COLO829 (cell line): ENCODE measurements at regions not wholly inside any gene's neighbourhood (a gene's known extent, or its start where the extent isn't known, plus 50 kb on each side); places are given as distances from the start of the nearest gene placed in this dataset.
"Not testable (repeated sequence)": the region's sequence is repeated elsewhere in the genome, so short reads cannot be mapped to it uniquely, and the experiment has no call there.

ENCODE experiments used
- DNase-seq: peaks from one replicate; pipeline ENCODE4 v3.0.0; 2012; ENCODE audit warnings: low spot score

DNA sequence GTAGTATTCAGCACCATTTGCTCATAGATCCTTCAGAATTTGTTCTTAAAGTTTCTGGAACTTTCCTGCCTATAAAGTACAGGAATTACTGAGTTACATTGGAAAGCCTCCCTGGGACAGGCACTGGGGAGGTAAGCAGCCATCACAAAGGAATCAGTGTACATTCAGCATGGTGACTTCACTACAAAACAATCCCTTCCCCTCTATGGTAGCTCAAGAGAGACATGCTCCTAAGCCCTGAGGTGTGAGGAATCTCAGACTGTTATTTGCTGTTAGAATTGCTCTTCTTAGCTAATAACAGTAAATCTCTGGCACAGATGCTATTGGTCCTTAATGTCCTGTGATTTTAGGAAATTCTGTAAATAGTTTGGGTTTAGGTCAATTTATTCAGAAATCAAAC lies 1898.0 kb upstream of the PCDH7 start:
- no peak for DNase-seq

DNA sequence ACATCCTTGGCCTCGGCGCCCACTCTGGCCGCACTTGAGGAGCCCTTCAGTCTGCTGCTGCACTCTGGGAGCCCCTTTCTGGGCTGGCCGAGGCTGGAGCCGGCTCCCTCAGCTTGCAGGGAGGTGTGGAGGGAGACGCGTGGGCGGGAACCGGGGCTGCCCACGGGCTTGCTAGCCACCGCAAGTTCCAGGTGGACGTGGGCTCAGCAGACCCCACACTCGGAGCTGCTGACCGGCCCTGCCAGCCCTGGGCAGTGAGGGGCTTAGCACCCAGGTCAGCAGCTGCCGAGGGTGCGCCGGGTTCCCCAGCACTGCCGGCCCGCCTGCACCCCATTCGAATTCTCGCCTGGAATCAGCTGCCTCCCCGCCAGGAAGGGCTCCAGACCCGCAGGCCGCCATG lies 1892.3 kb upstream of the PCDH7 start:
- DNase-seq = no peak

DNA sequence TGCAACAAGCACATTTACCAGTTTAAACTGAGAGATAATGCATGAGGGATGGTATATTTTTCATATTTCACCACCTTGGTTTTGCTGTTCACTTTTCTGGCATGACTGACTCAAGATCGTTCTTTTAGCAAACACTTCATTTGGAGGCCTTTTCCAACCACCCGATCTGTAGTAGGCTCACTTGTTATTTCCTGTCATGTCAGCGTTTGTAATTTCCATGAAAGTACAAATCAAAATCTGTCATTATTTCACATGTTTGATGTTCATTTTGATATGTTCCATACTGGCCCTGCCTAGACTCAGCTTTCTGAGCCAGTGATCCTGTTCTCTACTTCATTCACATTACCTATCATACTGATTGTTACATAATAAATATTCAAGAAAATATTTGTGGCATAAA lies 1888.3 kb upstream of the PCDH7 start:
- no peak for DNase-seq

GRCh38 chr4:28832444-28832843 lies 1887.7 kb upstream of the PCDH7 start:
- no peak for DNase-seq

DNA sequence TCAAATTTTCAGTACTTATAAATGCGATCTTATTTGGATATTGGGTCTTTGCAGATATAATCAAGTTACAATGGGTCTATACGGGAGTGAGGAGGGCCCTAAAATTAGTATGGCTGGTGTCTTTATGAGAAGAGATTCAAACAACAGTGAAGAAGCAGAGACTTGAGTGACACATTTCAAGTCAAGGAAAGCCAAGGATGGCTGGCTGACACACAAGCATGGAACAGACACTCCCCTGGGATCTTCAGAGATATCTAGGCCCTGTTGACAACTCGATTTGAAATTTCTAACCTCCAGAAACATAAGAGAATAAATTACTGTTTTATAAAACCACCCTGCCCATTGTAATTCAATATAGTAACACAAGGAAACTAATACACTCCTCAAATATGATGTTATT lies 1886.0 kb upstream of the PCDH7 start:
- no peak for DNase-seq

GRCh38 chr4:28835501-28835900 lies 1884.7 kb upstream of the PCDH7 start:
- DNase-seq = no peak

DNA sequence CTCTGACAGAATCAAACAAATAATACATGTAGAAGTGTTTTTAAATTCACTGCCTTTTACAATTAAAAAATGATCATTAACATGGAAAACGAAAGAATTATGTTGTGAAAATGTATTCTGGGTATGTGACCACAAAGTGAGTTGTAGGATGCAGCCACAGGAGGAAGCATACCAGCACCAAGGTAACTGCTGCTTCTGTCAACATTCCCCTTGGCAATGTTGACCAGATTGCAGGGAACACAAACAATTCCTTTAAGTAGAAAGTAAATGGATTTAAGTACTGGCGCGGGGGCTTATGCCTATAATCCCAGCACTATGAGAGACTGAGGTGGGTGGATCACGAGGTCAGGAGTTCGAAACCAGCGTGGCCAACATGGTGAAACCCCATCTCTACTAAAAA lies 1877.9 kb upstream of the PCDH7 start:
- no peak for DNase-seq

DNA sequence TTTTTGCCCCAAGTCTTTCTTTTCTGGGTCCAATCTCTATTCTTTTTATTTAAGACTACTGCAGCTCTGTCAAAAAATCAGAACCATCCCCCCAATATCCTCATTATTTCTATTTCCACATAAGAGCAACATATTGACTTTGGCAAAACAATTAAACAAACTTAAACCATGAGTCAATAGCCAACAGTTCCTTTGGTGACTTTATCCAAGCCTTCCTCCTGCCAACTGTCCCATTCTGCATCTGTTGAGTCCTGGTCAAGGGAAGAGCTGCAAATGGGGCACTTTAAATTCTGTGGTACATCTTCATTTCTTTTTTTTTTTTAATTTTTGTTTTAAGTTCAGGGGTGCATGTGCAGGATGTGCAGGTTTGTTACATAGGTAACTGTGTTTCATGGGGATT lies 1875.0 kb upstream of the PCDH7 start:
- no peak for DNase-seq

DNA sequence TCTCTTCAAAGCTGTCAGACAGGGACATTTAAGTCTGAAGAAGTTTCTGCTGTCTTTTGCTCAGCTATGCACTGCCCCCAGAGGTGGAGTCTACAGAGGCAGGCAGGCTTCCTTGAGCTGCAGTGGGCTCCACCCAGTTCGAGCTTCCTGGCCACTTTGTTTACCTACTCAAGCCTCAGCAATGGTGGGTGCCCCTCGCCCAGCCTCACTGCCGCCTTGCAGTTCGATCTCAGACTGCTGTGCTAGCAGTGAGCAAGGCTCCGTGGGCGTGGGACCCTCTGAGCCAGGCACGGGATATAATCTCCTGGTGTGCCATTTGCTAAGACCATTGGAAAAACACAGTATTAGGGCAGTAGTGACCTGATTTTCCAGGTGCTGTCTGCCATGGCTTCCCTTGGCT lies 1863.1 kb upstream of the PCDH7 start:
- not testable (repeated sequence) for DNase-seq

GRCh38 chr4:28868841-28869240 lies 1851.3 kb upstream of the PCDH7 start:
- DNase-seq = no peak

DNA sequence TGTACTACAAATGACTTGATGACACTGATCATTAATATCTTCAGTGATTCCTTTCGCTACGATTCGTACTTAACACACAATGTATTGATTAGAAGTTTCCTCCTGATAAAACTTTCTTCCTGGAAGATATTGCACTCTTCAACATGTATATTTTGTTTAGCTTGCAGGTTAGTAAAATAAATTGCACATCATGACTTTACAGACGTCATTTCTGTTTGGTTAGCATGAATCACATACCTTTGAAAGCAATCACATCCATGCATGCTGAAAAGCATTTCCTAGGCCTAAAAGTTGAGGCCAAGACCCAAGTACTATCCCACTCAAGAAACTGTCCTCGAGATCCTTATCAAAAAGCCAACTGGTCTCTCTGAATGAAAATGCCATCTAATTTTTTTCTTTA lies 1841.0 kb upstream of the PCDH7 start:
- DNase-seq = no peak

DNA sequence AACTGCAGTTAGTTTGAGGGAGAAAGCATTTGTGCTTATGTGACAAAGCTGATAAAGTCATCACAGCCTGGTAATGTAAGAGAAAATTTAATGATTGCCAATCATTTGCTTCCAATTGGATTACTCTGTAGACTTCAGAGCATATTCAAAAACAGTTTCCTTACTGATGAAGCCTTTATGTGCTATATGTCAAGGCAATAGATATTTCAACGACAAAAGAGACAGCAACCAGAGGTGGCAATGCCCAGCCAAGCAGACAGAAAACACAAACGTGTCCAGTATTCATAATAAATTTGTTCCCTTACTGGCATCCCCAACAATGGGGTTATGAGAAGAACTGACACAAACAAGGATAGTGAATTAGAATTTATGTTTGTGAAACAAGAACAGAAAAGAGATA lies 1840.3 kb upstream of the PCDH7 start:
- no peak for DNase-seq

DNA sequence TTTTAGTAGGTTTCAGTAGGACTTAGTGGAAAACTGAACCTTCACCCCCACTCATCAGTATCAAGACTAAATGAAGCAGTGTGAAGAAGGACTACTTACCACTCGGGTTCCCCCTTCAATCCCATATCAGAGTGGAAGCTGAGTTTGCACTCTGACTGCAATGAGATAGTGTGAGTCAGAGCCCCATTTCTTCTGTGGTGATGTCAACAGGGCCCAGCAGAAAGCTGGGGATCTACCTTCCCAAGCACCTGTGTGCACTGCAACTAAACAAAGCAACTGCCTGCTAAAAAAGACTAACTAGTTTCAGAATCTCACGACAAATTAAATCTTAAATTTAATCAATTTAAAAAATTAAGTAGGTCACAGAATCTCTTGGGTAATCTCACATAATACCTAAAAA lies 1837.0 kb upstream of the PCDH7 start:
- no peak for DNase-seq

GRCh38 chr4:28886934-28887333 lies 1833.2 kb upstream of the PCDH7 start:
- no peak for DNase-seq

- DNase-seq = no peak
Measured at GRCh38 chr4:28890949-28891775, 1829.0 kb upstream of the PCDH7 start.

- DNase-seq = no peak
Measured at GRCh38 chr4:28913466-28913865, 1806.7 kb upstream of the PCDH7 start.

DNA sequence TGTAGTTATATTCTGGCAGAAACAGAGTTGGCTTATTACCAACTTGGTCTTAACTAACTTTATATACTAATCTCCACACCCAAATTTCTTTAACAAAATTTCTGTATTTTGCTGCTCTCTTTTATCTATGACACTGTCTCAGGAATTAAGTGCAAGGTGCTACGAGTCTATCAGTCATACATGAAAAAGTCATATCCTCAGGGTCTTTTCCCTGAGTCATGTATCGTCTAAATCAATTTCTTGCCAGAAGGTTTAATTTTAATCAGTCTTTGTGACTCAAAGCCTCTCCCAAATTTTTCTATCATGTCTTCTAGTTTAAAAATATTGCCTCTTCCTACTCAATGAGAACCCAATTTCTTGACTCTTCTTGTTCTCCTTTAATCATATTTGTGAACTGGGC lies 1803.6 kb upstream of the PCDH7 start:
- DNase-seq = no peak

DNA sequence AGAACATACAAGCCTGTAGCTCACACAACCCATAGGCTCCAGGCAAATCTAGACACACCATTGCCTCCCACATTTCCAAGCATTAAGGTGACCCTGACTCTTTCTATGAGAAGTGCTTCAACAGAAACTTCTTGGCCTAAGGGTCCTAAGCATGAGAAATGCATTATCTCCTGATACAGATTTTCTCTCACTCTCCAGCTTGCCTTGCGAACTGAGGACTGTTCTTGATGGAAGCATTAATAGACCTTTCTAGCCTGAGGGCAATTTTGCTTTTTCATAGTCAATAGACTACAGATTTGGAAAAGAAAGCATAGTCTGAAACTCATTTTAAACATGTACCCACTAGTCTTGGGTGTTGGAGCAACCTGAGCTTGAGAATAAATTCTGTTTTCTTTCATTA lies 1801.3 kb upstream of the PCDH7 start:
- DNase-seq = no peak

- DNase-seq = no peak
Measured at GRCh38 chr4:28921886-28922285, 1798.3 kb upstream of the PCDH7 start.

- no peak for DNase-seq
Measured at GRCh38 chr4:28926156-28926555, 1794.0 kb upstream of the PCDH7 start.

- DNase-seq = no peak
Measured at GRCh38 chr4:28942631-28943030, 1777.5 kb upstream of the PCDH7 start.

DNA sequence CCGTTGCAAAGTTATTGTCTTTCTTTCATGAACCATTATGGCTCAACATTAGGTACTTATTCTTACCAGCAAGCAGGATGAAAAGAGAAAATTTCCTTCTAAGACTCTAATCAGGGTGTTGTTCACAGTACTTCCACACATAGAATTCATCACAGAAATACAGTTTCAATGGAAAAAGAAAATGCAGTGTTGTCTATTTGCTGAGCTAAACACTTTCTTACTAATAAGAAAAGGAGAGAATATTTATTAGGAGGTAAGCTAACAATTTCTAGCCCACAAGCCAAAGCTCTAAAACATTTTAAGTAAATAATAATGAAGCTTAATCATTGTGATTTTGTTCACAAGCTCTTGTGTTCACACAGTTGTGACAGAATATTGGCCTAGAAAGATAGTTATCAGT lies 1772.8 kb upstream of the PCDH7 start:
- DNase-seq = no peak

DNA sequence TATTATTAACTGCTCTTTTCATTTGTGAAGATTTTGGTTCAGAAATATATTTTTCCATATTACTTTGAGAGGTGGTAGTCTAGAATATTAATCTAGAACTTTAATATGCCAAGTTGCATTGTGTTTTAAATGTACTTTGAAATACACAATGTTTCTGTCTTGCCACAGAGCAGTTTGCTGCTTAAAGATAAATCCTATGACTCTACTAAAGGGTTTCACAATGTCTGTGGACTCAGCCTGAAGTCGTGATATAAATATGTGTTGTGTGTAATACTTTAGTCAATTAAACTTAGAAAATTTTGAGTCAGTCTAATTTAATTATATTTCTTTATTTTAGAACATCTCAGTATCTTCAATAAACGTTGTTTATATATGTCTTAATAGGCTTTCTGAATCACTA lies 1771.7 kb upstream of the PCDH7 start:
- no peak for DNase-seq

- DNase-seq = no peak
Measured at GRCh38 chr4:28966982-28967381, 1753.2 kb upstream of the PCDH7 start.
